NCI-H510A treated with DMSO at 0.1 percent for 48 hours (cell line): ENCODE measurements at regions not wholly inside any gene's neighbourhood (a gene's known extent, or its start where the extent isn't known, plus 50 kb on each side); places are given as distances from the start of the nearest gene placed in this dataset.

ENCODE experiments used
- DNase-seq: peaks from one replicate; lab custom pipeline; 2025; lab: John Stamatoyannopoulos, UW

- no peak for DNase-seq
Observed at GRCh38 chr22:34159491-34159890, 239.2 kb upstream of the LARGE1 start.

GRCh38 chr22:34160141-34160783, 240.0 kb upstream of the LARGE1 start:
- DNase-seq = no peak

GRCh38 chr22:34161431-34162123, 241.3 kb upstream of the LARGE1 start:
- no peak for DNase-seq

- DNase-seq = no peak
Observed at GRCh38 chr22:34198976-34199375, 278.7 kb upstream of the LARGE1 start.

- DNase-seq = no peak
Observed at GRCh38 chr22:34210301-34210700, 290.0 kb upstream of the LARGE1 start.

GRCh38 chr22:34214372-34214771, 294.1 kb upstream of the LARGE1 start:
- no peak for DNase-seq

GRCh38 chr22:34225278-34225677, 305.0 kb upstream of the LARGE1 start:
- no peak for DNase-seq

GRCh38 chr22:34236527-34236926, 316.3 kb upstream of the LARGE1 start:
- no peak for DNase-seq

GRCh38 chr22:34239421-34239820, 319.1 kb upstream of the LARGE1 start:
- DNase-seq = no peak

GRCh38 chr22:34243023-34243422, 322.7 kb upstream of the LARGE1 start:
- no peak for DNase-seq

GRCh38 chr22:34255042-34255441, 334.8 kb upstream of the LARGE1 start:
- no peak for DNase-seq

GRCh38 chr22:34278121-34278520, 357.8 kb upstream of the LARGE1 start:
- no peak for DNase-seq

- no peak for DNase-seq
Observed at GRCh38 chr22:34281738-34282137, 361.5 kb upstream of the LARGE1 start.

- DNase-seq = no peak
Observed at GRCh38 chr22:34283844-34284243, 363.6 kb upstream of the LARGE1 start.

GRCh38 chr22:34293324-34293723, 373.0 kb upstream of the LARGE1 start:
- DNase-seq = no peak

- no peak for DNase-seq
Observed at GRCh38 chr22:34294476-34294875, 374.2 kb upstream of the LARGE1 start.

GRCh38 chr22:34294986-34295385, 374.7 kb upstream of the LARGE1 start:
- DNase-seq = no peak

- DNase-seq = no peak
Observed at GRCh38 chr22:34296461-34296860, 376.2 kb upstream of the LARGE1 start.

- no peak for DNase-seq
Observed at GRCh38 chr22:34297536-34298120, 377.4 kb upstream of the LARGE1 start.

- no peak for DNase-seq
Observed at GRCh38 chr22:34299496-34299895, 379.2 kb upstream of the LARGE1 start.

GRCh38 chr22:34301569-34301968, 381.3 kb upstream of the LARGE1 start:
- DNase-seq = no peak

GRCh38 chr22:34303656-34304055, 383.4 kb upstream of the LARGE1 start:
- no peak for DNase-seq

GRCh38 chr22:34306361-34306760, 386.1 kb upstream of the LARGE1 start:
- no peak for DNase-seq

GRCh38 chr22:34308101-34308500, 387.8 kb upstream of the LARGE1 start:
- no peak for DNase-seq
